SK-N-SH (cell line): ENCODE measurements at regions not wholly inside any gene's neighbourhood (a gene's known extent, or its start where the extent isn't known, plus 50 kb on each side); places are given as distances from the start of the nearest gene placed in this dataset.

Source experiments
- CTCF ChIA-PET: fragments of 300-600, 350-600 bp; formaldehyde crosslinking; extraction: SDS; loops from one replicate; lab custom pipeline; 2021; lab: Yijun Ruan, JAX
- POLR2A ChIA-PET: fragments of 350-600 bp; sonication (Branson Sonifier 250); formaldehyde crosslinking; extraction: SDS; loops from one replicate; lab custom pipeline; 2020; ENCODE audit warnings: antibody characterized with exemption, inconsistent platforms; lab: Yijun Ruan, JAX
- DNase-seq: peaks from one replicate; pipeline ENCODE4 v3.0.0; 2012
- H2AFZ ChIP-seq: fragments of 200-600 bp; sonication (generic); 2 replicates; pipeline ENCODE4 v1.8.1; 2016; ENCODE audit warnings: antibody characterized with exemption, mild to moderate bottlenecking, low read depth
- H3F3A ChIP-seq: fragments of 200-600 bp; sonication (generic); replicated peaks from 2 replicates; pipeline ENCODE3; 2016; ENCODE audit warnings: antibody characterized with exemption, mild to moderate bottlenecking; ENCODE audit not compliant: insufficient read depth
- H3K27ac ChIP-seq, 2 experiments: fragments of 200-500 bp in 1 of 2; fragments of 200-600 bp in 1 of 2; sonication (Bioruptor generic) in 1 of 2; sonication (generic), shearing (Covaris generic) in 1 of 2; 2 replicates each; pipeline versions ENCODE4 v1.5.1 to v1.6.1; 2014 to 2016; ENCODE audit warnings: low read depth in 2 of 2, inconsistent platforms in 1 of 2, low read length in 1 of 2, mild to moderate bottlenecking in 1 of 2, mixed read lengths in 1 of 2
- H3K27me3 ChIP-seq: fragments of 200-600 bp; sonication (generic), shearing (Covaris generic); 2 replicates; pipeline ENCODE4 v1.6.1; 2016; ENCODE audit warnings: mixed run types; ENCODE audit not compliant: insufficient read depth
- H3K36me3 ChIP-seq, 2 experiments: fragments of 200-500 bp in 1 of 2; fragments of 200-600 bp in 1 of 2; sonication (Bioruptor generic) in 1 of 2; sonication (generic) in 1 of 2; replicated peaks in 1 of 2; 2 replicates each; pipeline versions ENCODE3 to v1.5.1; 2014 to 2016; ENCODE audit warnings: low read length in 1 of 2, mild to moderate bottlenecking in 1 of 2; ENCODE audit not compliant: insufficient read depth in 2 of 2, control insufficient read depth in 1 of 2
- H3K4me1 ChIP-seq, 2 experiments: fragments of 200-500 bp in 1 of 2; fragments of 200-600 bp in 1 of 2; sonication (Bioruptor generic) in 1 of 2; sonication (generic), shearing (Covaris generic) in 1 of 2; 2 replicates each; pipeline versions ENCODE4 v1.5.1 to v1.6.1; 2014 to 2016; ENCODE audit warnings: low read depth in 1 of 2, low read length in 1 of 2, mixed run types in 1 of 2; ENCODE audit not compliant: insufficient read depth in 2 of 2, control insufficient read depth in 1 of 2
- H3K4me2 ChIP-seq: fragments of 200-600 bp; sonication (generic), shearing (Covaris generic); 2 replicates; pipeline ENCODE4 v1.6.1; 2017; ENCODE audit warnings: mixed run types
- H3K4me3 ChIP-seq, 2 experiments: fragments of 200-500 bp in 1 of 2; fragments of 200-600 bp in 1 of 2; sonication (Bioruptor generic) in 1 of 2; sonication (generic), shearing (Covaris generic) in 1 of 2; 2 replicates each; pipeline versions ENCODE4 v1.5.1 to v1.8.1; 2014 to 2016; ENCODE audit warnings: low read depth in 2 of 2, inconsistent platforms in 1 of 2, low read length in 1 of 2, mild to moderate bottlenecking in 1 of 2, mixed read lengths in 1 of 2, moderate library complexity in 1 of 2
- H3K79me2 ChIP-seq: fragments of 200-600 bp; sonication (generic); 2 replicates; pipeline ENCODE4 v1.8.1; 2017; ENCODE audit warnings: mild to moderate bottlenecking; ENCODE audit not compliant: insufficient read depth
- H3K9ac ChIP-seq: fragments of 200-600 bp; sonication (generic); 2 replicates; pipeline ENCODE4 v1.6.1; 2017; ENCODE audit warnings: mixed run types
- H3K9me2 ChIP-seq: fragments of 200-600 bp; sonication (generic); 2 replicates; pipeline ENCODE4 v1.6.1; 2017; ENCODE audit warnings: mixed run types
- H3K9me3 ChIP-seq: fragments of 200-600 bp; sonication (generic); 2 replicates; pipeline ENCODE4 v1.6.1; 2017; ENCODE audit warnings: mixed run types, mild to moderate bottlenecking, moderate library complexity
- H4K20me1 ChIP-seq: fragments of 200-600 bp; sonication (generic); 2 replicates; pipeline ENCODE4 v1.6.1; 2017; ENCODE audit warnings: mild to moderate bottlenecking, mixed run types; ENCODE audit not compliant: insufficient read depth
- ELF1 ChIP-seq: IDR thresholded peaks from 2 replicates; pipeline ENCODE4 v1.4.0; 2012
- EP300 ChIP-seq, 2 experiments: IDR thresholded peaks; 2 replicates each; pipeline versions ENCODE4 v1.4.0 to v1.6.1; 2012; ENCODE audit warnings: borderline replicate concordance in 1 of 2, low read depth in 1 of 2, low read length in 1 of 2
- FOXM1 ChIP-seq: IDR thresholded peaks from 2 replicates; pipeline ENCODE4 v1.4.0; 2012; ENCODE audit warnings: low read depth, mild to moderate bottlenecking
- MAX ChIP-seq: IDR thresholded peaks from 2 replicates; pipeline ENCODE4 v1.4.0; 2012; ENCODE audit warnings: low read depth
- MXI1 ChIP-seq: IDR thresholded peaks from 2 replicates; pipeline ENCODE4 v1.6.1; 2012; ENCODE audit warnings: mild to moderate bottlenecking, low read depth, low read length, improper control_type of control experiment
- NRF1 ChIP-seq: IDR thresholded peaks from 2 replicates; pipeline ENCODE4 v1.6.1; 2012; ENCODE audit warnings: low read depth, mild to moderate bottlenecking, low read length
- PBX3 ChIP-seq: IDR thresholded peaks from 2 replicates; pipeline ENCODE4; 2012
- POLR2AphosphoS5 ChIP-seq: IDR thresholded peaks from 2 replicates; pipeline ENCODE4 v1.6.1; 2012; ENCODE audit warnings: low read depth, low read length
- RCOR1 ChIP-seq: fragments of 150-350 bp; IDR thresholded peaks from 2 replicates; pipeline ENCODE4 v1.6.1; 2017; ENCODE audit warnings: antibody characterized with exemption, low read length
- REST ChIP-seq: IDR thresholded peaks from 2 replicates; pipeline ENCODE4 v1.6.1; 2012; ENCODE audit warnings: mild to moderate bottlenecking, low read depth, low read length, moderate library complexity
- RFX5 ChIP-seq: IDR thresholded peaks from 2 replicates; pipeline ENCODE4 v1.6.1; 2012; ENCODE audit warnings: mild to moderate bottlenecking, improper control_type of control experiment, low read length
- RXRA ChIP-seq: IDR thresholded peaks from 2 replicates; pipeline ENCODE4 v1.4.0; 2012; ENCODE audit warnings: low read depth, mild to moderate bottlenecking, borderline replicate concordance
- TCF12 ChIP-seq: IDR thresholded peaks from 2 replicates; pipeline ENCODE4 v1.4.0; 2012
- TEAD4 ChIP-seq: IDR thresholded peaks from 2 replicates; pipeline ENCODE4 v1.4.0; 2012; ENCODE audit warnings: mild to moderate bottlenecking, borderline replicate concordance; ENCODE audit not compliant: insufficient read depth
- USF1 ChIP-seq: IDR thresholded peaks from 2 replicates; pipeline ENCODE4 v1.4.0; 2012; ENCODE audit warnings: low read depth, borderline replicate concordance
- ZBTB33 ChIP-seq: IDR thresholded peaks from 2 replicates; pipeline ENCODE4 v1.4.0; 2012; ENCODE audit warnings: low read depth, borderline replicate concordance
- WGBS: methylation state at CpG from one replicate; pipeline ENCODE4 v1.1.6; 2017; ENCODE audit warnings: low lambda C conversion rate; 5-methylcytosine and 5-hydroxymethylcytosine counted together

GRCh38 chr1:175894581-175894980, 151.2 kb upstream of the TNR start:
- 93% methylated on average over 1 of the region's 1 CpG for WGBS
- H2AFZ ChIP-seq = no peak overlapping the region
- no peaks in the 10 kb centered on the region for H3K36me3 ChIP-seq
- DNase-seq = no peak
- ChIA-PET CTCF (interaction anchor here (0.6 kb wide), 1 partner anchor 142 kb away, joined by 3 read pairs; no protein-coding TSS in a partner anchor), POLR2A (no interaction called here)
- H3K79me2 ChIP-seq = no peaks in the 10 kb centered on the region
- H3F3A ChIP-seq = no peaks in the 10 kb centered on the region
- TF ChIP-seq USF1 (no peak), POLR2AphosphoS5 (no peak), MXI1 (no peak), REST (no peak), FOXM1 (no peak), RXRA (no peak), PBX3 (no peak), ZBTB33 (no peak), NRF1 (no peak), RFX5 (no peak), MAX (no peak), TCF12 (no peak), ELF1 (no peak), RCOR1 (no peak), EP300 (IDR thresholded peaks at IDR 0.05; ENCODE audit: borderline replicate concordance in 1 of 2, low read depth in 1 of 2, low read length in 1 of 2) (no peak), TEAD4 (no peak)
- H3K9ac ChIP-seq = no peak overlapping the region
- H3K27ac ChIP-seq = no peak overlapping the region
- H3K4me3 ChIP-seq = no peak overlapping the region
- no peaks in the 10 kb centered on the region for H3K27me3 ChIP-seq
- H3K9me3 ChIP-seq = no peaks in the 10 kb centered on the region
- H3K9me2 ChIP-seq = no peaks in the 10 kb centered on the region
- no peaks in the 10 kb centered on the region for H4K20me1 ChIP-seq
- H3K4me2 ChIP-seq = no peak overlapping the region
- no peaks in the 10 kb centered on the region for H3K4me1 ChIP-seq
